Neural progenitor cell (in vitro differentiated cells): ENCODE measurements at regions not wholly inside any gene's neighbourhood (a gene's known extent, or its start where the extent isn't known, plus 50 kb on each side); places are given as distances from the start of the nearest gene placed in this dataset.
A peak's percentile ranks its signal among the peaks of the same experiment; 100 is the strongest.

Source experiments
- DNase-seq: peaks from one replicate; pipeline ENCODE4 v3.0.0-alpha.2; 2016; ENCODE audit warnings: low spot score
- H2AFZ ChIP-seq: fragments of 200-600 bp; sonication (generic); replicated peaks from 2 replicates; pipeline ENCODE4 v1.6.1; 2016; ENCODE audit warnings: antibody characterized with exemption
- H3F3A ChIP-seq: fragments of 200-600 bp; sonication (generic); 2 replicates; pipeline ENCODE4 v1.6.1; 2016; ENCODE audit warnings: antibody characterized with exemption, low read depth
- H3K27ac ChIP-seq: fragments of 200-600 bp; sonication (generic); 2 replicates; pipeline ENCODE4 v1.5.1; 2016; ENCODE audit warnings: mild to moderate bottlenecking
- H3K27me3 ChIP-seq: fragments of 200-600 bp; sonication (generic); 2 replicates; pipeline ENCODE4 v1.6.1; 2016; ENCODE audit warnings: mild to moderate bottlenecking, moderate library complexity
- H3K36me3 ChIP-seq: fragments of 200-600 bp; sonication (generic); 2 replicates; pipeline ENCODE4 v1.5.1; 2016
- H3K4me1 ChIP-seq: fragments of 200-600 bp; sonication (generic); 2 replicates; pipeline ENCODE4 v1.6.1; 2016; ENCODE audit warnings: mixed run types
- H3K4me2 ChIP-seq: fragments of 200-600 bp; sonication (generic); 2 replicates; pipeline ENCODE4 v1.6.1; 2016
- H3K4me3 ChIP-seq: fragments of 200-600 bp; sonication (generic); 2 replicates; pipeline ENCODE4 v1.5.1; 2016
- H3K79me2 ChIP-seq: fragments of 200-600 bp; sonication (generic); 2 replicates; pipeline ENCODE4 v1.6.1; 2016; ENCODE audit warnings: low read depth
- H3K9ac ChIP-seq: fragments of 200-600 bp; sonication (generic); 2 replicates; pipeline ENCODE4 v1.6.1; 2016
- H3K9me3 ChIP-seq: fragments of 200-600 bp; sonication (generic); 2 replicates; pipeline ENCODE4 v1.5.1; 2016; ENCODE audit warnings: low read depth
- H4K20me1 ChIP-seq: fragments of 200-600 bp; sonication (generic); 2 replicates; pipeline ENCODE4 v1.6.1; 2016; ENCODE audit warnings: low read depth
- H3K27ac Mint-ChIP-seq: 3 replicates; pipeline ENCODE4 v1.8.0; 2021; ENCODE audit warnings: mixed read lengths
- H3K27me3 Mint-ChIP-seq: 2 replicates; pipeline ENCODE4 v1.8.0; 2022; ENCODE audit warnings: low read depth, mild to moderate bottlenecking, inconsistent platforms, moderate library complexity, mixed read lengths; ENCODE audit not compliant: insufficient read depth
- H3K36me3 Mint-ChIP-seq: 3 replicates; pipeline ENCODE4 v1.8.0; 2021; ENCODE audit warnings: mixed read lengths
- H3K4me1 Mint-ChIP-seq: 3 replicates; pipeline ENCODE4 v1.8.0; 2021; ENCODE audit warnings: mixed read lengths
- H3K4me3 Mint-ChIP-seq: 3 replicates; pipeline ENCODE4 v1.8.0; 2021; ENCODE audit warnings: mild to moderate bottlenecking, moderate library complexity, mixed read lengths
- H3K9me3 Mint-ChIP-seq: 3 replicates; pipeline ENCODE4 v1.8.0; 2020; ENCODE audit warnings: mixed read lengths
- EZH2 ChIP-seq: fragments of 200-600 bp; sonication (generic); IDR thresholded peaks from 2 replicates; pipeline ENCODE4 v1.6.1; 2017; ENCODE audit warnings: antibody characterized with exemption, mild to moderate bottlenecking, moderate library complexity
- EZH2phosphoT487 ChIP-seq: fragments of 200-600 bp; sonication (generic); IDR thresholded peaks from 2 replicates; pipeline ENCODE4 v1.6.1; 2017; ENCODE audit warnings: antibody characterized with exemption
- TF ChIP-seq, protein P1 (sequence below): fragments of 200-600 bp; sonication (generic); IDR thresholded peaks from 2 replicates; pipeline ENCODE4 v1.5.1; 2017; ENCODE audit warnings: antibody characterized with exemption, mild to moderate bottlenecking

DNA sequence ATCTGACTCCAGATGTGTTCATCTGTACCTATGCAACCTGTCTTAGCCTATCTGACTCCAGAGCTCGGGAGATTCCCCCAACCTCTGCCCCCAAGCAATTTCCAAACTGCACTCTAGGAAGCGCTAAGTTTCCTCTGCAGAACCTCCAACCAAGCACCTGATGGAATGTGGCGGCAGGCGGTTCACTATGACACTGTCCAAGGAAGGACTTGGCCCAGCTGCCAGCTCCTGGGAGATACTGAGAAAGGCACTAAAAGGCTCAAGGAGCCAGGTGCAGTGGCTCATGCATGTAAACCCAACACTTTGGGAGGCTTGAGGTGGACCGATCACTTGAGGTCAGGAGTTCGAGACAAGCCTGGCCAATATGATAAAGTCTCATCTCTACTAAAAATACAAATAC lies 244.0 kb downstream of the BCL11B start:
- DNase-seq, result no peak
- H3K36me3 Mint-ChIP-seq, result peaks cover 2% of the 10 kb centered on the region

DNA sequence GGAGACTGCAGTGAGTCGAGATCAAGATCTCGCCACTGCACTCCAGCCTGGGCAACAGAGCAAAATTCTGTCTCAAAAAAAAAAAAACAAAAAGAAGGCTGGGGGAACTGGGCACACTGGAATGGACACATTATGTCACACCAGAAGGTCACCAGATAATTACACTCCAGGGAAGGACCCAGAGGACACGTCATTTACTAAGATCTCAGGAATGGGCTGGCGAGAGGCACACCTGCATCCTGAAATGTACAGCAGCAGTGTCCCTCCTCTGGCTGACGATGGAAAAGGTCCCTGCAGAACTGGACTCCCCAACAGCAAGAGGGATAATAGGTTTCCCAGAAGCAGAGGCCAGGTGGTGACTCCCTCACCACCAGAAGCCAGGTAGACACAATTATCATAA lies 243.5 kb downstream of the BCL11B start:
- H3K4me1 ChIP-seq, result peaks cover 6% of the 10 kb centered on the region
- Mint-ChIP-seq H3K27me3 (peaks cover 36% of the 10 kb centered on the region), H3K36me3 (peaks cover 2% of the 10 kb centered on the region), H3K4me1 (peaks cover 5% of the 10 kb centered on the region), H3K9me3 (peaks cover 9% of the 10 kb centered on the region), H3K4me3 (no peak overlapping the region), H3K27ac (no peak overlapping the region)
- no peak overlapping the region for H3K4me2 ChIP-seq
- no peaks in the 10 kb centered on the region for H3K27me3 ChIP-seq
- H2AFZ ChIP-seq, result no peak overlapping the region
- no peak for DNase-seq
- no peaks in the 10 kb centered on the region for H4K20me1 ChIP-seq
- H3F3A ChIP-seq, result no peaks in the 10 kb centered on the region
- H3K36me3 ChIP-seq, result no peaks in the 10 kb centered on the region
- no peak overlapping the region for H3K4me3 ChIP-seq
- no peak overlapping the region for H3K9ac ChIP-seq
- H3K27ac ChIP-seq, result no peak overlapping the region
- H3K9me3 ChIP-seq, result no peaks in the 10 kb centered on the region
- TF ChIP-seq EZH2 (no peak), EZH2phosphoT487 (no peak)
- TF ChIP-seq, protein P1, sequence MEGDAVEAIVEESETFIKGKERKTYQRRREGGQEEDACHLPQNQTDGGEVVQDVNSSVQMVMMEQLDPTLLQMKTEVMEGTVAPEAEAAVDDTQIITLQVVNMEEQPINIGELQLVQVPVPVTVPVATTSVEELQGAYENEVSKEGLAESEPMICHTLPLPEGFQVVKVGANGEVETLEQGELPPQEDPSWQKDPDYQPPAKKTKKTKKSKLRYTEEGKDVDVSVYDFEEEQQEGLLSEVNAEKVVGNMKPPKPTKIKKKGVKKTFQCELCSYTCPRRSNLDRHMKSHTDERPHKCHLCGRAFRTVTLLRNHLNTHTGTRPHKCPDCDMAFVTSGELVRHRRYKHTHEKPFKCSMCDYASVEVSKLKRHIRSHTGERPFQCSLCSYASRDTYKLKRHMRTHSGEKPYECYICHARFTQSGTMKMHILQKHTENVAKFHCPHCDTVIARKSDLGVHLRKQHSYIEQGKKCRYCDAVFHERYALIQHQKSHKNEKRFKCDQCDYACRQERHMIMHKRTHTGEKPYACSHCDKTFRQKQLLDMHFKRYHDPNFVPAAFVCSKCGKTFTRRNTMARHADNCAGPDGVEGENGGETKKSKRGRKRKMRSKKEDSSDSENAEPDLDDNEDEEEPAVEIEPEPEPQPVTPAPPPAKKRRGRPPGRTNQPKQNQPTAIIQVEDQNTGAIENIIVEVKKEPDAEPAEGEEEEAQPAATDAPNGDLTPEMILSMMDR, result no peak
- no peaks in the 10 kb centered on the region for H3K79me2 ChIP-seq

More for the DNA sequence above, 244.0 kb downstream of the BCL11B start:
- H3F3A ChIP-seq, result no peaks in the 10 kb centered on the region
- no peak overlapping the region for H3K9ac ChIP-seq
- H3K9me3 ChIP-seq, result no peaks in the 10 kb centered on the region
- H3K27ac ChIP-seq, result no peak overlapping the region
- H3K4me2 ChIP-seq, result no peak overlapping the region
- H3K4me1 ChIP-seq, result peaks cover 6% of the 10 kb centered on the region
- no peak overlapping the region for H3K4me3 ChIP-seq
- Mint-ChIP-seq H3K27ac (no peak overlapping the region), H3K9me3 (peaks cover 7% of the 10 kb centered on the region), H3K4me3 (no peak overlapping the region), H3K4me1 (peaks cover 5% of the 10 kb centered on the region), H3K27me3 (peaks cover 34% of the 10 kb centered on the region)
- no peak for TF ChIP-seq EZH2phosphoT487
- TF ChIP-seq EZH2, result no peak
- TF ChIP-seq, protein P1, result no peak
- H2AFZ ChIP-seq, result no peak overlapping the region
- H3K27me3 ChIP-seq, result no peaks in the 10 kb centered on the region
- H3K36me3 ChIP-seq, result no peaks in the 10 kb centered on the region
- no peaks in the 10 kb centered on the region for H3K79me2 ChIP-seq
- no peaks in the 10 kb centered on the region for H4K20me1 ChIP-seq

DNA sequence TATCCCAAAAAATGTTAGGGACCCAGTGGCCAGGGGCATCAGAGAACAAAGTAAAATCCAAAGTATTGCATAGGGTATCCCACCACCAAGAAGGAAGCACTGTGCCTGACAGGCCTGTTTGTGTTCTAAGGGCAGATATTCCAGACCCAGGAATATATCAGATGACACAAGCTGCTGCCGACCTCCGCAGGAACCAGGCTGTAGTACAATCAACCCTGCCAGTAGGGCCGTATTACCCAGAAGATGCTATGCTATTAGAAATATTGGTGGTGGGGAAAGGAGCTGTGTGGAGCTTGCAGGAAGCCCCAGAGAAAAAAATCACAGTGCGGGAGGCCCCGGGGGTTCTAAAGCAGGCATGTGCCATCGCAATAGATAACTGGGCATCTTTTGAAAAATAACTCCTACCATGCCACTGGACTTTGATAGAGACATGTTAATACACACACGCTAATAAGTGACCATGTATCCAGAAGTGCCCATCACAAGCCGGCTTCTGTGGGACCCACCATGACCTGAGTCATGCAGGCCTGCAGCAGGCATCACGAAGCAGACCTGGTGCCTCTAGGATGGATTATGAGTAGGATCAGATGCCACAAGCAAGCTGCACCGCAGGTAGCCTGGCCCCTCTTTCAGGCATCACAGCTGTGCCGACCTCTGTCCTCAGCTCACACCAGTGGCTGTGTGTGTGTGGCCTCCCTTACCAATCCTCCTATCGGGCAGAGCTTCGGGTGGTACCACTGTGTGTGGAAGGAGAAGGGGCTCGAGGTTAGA lies 242.7 kb downstream of the BCL11B start:
- peaks cover 6% of the 10 kb centered on the region for H3K4me1 ChIP-seq
- H3K27me3 Mint-ChIP-seq, result peaks cover 39% of the 10 kb centered on the region
- H3K36me3 Mint-ChIP-seq, result peaks cover 2% of the 10 kb centered on the region
- TF ChIP-seq, protein P1, result peak; percentile 25
- no peak for TF ChIP-seq EZH2phosphoT487
- no peak overlapping the region for H3K4me3 Mint-ChIP-seq
- no peaks in the 10 kb centered on the region for H3K27me3 ChIP-seq
- no peak overlapping the region for H3K4me2 ChIP-seq
- H3K9me3 ChIP-seq, result no peaks in the 10 kb centered on the region
- H3K27ac ChIP-seq, result no peak overlapping the region
- peak; percentile 52 for DNase-seq
- no peak overlapping the region for H3K27ac Mint-ChIP-seq
- H3K79me2 ChIP-seq, result no peaks in the 10 kb centered on the region
- H2AFZ ChIP-seq, result no peak overlapping the region
- no peaks in the 10 kb centered on the region for H3K36me3 ChIP-seq
- no peak overlapping the region for H3K4me3 ChIP-seq
- H3K9me3 Mint-ChIP-seq, result peaks cover 9% of the 10 kb centered on the region
- no peak overlapping the region for H3K9ac ChIP-seq
- H3K4me1 Mint-ChIP-seq, result peaks cover 5% of the 10 kb centered on the region
- no peaks in the 10 kb centered on the region for H3F3A ChIP-seq
- no peaks in the 10 kb centered on the region for H4K20me1 ChIP-seq
